Neural progenitor cell (in vitro differentiated cells): ENCODE measurements at regions not wholly inside any gene's neighbourhood (a gene's known extent, or its start where the extent isn't known, plus 50 kb on each side); places are given as distances from the start of the nearest gene placed in this dataset.

Experiments used
- DNase-seq: peaks from one replicate; pipeline ENCODE4 v3.0.0-alpha.2; 2016; ENCODE audit warnings: low spot score
- H2AFZ ChIP-seq: fragments of 200-600 bp; sonication (generic); replicated peaks from 2 replicates; pipeline ENCODE4 v1.6.1; 2016; ENCODE audit warnings: antibody characterized with exemption
- H3F3A ChIP-seq: fragments of 200-600 bp; sonication (generic); 2 replicates; pipeline ENCODE4 v1.6.1; 2016; ENCODE audit warnings: antibody characterized with exemption, low read depth
- H3K27ac ChIP-seq: fragments of 200-600 bp; sonication (generic); 2 replicates; pipeline ENCODE4 v1.5.1; 2016; ENCODE audit warnings: mild to moderate bottlenecking
- H3K27me3 ChIP-seq: fragments of 200-600 bp; sonication (generic); 2 replicates; pipeline ENCODE4 v1.6.1; 2016; ENCODE audit warnings: mild to moderate bottlenecking, moderate library complexity
- H3K36me3 ChIP-seq: fragments of 200-600 bp; sonication (generic); 2 replicates; pipeline ENCODE4 v1.5.1; 2016
- H3K4me1 ChIP-seq: fragments of 200-600 bp; sonication (generic); 2 replicates; pipeline ENCODE4 v1.6.1; 2016; ENCODE audit warnings: mixed run types
- H3K4me2 ChIP-seq: fragments of 200-600 bp; sonication (generic); 2 replicates; pipeline ENCODE4 v1.6.1; 2016
- H3K4me3 ChIP-seq: fragments of 200-600 bp; sonication (generic); 2 replicates; pipeline ENCODE4 v1.5.1; 2016
- H3K79me2 ChIP-seq: fragments of 200-600 bp; sonication (generic); 2 replicates; pipeline ENCODE4 v1.6.1; 2016; ENCODE audit warnings: low read depth
- H3K9ac ChIP-seq: fragments of 200-600 bp; sonication (generic); 2 replicates; pipeline ENCODE4 v1.6.1; 2016
- H3K9me3 ChIP-seq: fragments of 200-600 bp; sonication (generic); 2 replicates; pipeline ENCODE4 v1.5.1; 2016; ENCODE audit warnings: low read depth
- H4K20me1 ChIP-seq: fragments of 200-600 bp; sonication (generic); 2 replicates; pipeline ENCODE4 v1.6.1; 2016; ENCODE audit warnings: low read depth
- H3K27ac Mint-ChIP-seq: 3 replicates; pipeline ENCODE4 v1.8.0; 2021; ENCODE audit warnings: mixed read lengths
- H3K27me3 Mint-ChIP-seq: 2 replicates; pipeline ENCODE4 v1.8.0; 2022; ENCODE audit warnings: low read depth, mild to moderate bottlenecking, inconsistent platforms, moderate library complexity, mixed read lengths; ENCODE audit not compliant: insufficient read depth
- H3K36me3 Mint-ChIP-seq: 3 replicates; pipeline ENCODE4 v1.8.0; 2021; ENCODE audit warnings: mixed read lengths
- H3K4me1 Mint-ChIP-seq: 3 replicates; pipeline ENCODE4 v1.8.0; 2021; ENCODE audit warnings: mixed read lengths
- H3K4me3 Mint-ChIP-seq: 3 replicates; pipeline ENCODE4 v1.8.0; 2021; ENCODE audit warnings: mild to moderate bottlenecking, moderate library complexity, mixed read lengths
- H3K9me3 Mint-ChIP-seq: 3 replicates; pipeline ENCODE4 v1.8.0; 2020; ENCODE audit warnings: mixed read lengths
- EZH2 ChIP-seq: fragments of 200-600 bp; sonication (generic); IDR thresholded peaks from 2 replicates; pipeline ENCODE4 v1.6.1; 2017; ENCODE audit warnings: antibody characterized with exemption, mild to moderate bottlenecking, moderate library complexity
- EZH2phosphoT487 ChIP-seq: fragments of 200-600 bp; sonication (generic); IDR thresholded peaks from 2 replicates; pipeline ENCODE4 v1.6.1; 2017; ENCODE audit warnings: antibody characterized with exemption
- TF ChIP-seq, protein P1 (sequence below): fragments of 200-600 bp; sonication (generic); IDR thresholded peaks from 2 replicates; pipeline ENCODE4 v1.5.1; 2017; ENCODE audit warnings: antibody characterized with exemption, mild to moderate bottlenecking

DNA sequence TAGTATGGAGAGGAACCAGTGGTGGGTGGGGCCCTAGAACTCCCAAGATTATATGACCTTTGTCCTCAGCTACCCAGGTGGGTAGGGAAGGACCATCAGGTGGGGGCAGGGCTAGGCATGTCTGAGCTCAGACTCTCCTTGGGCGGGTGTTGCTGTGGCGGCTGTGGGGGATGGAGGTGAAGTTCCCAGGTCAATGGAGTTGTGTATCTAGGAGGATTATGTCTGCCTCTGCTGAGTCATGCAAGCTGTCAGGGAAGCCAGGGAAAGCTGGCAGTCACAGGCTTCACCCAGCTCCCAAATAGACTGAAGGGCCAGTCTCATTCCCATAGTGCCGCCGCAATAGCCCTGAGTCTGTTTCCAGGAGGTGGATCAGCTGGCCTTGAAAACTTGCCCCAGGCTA lies 139.7 kb upstream of the CFAP20DC start:
- Histone ChIP-seq H3K36me3 (no peaks in the 10 kb centered on the region), H3F3A (no peaks in the 10 kb centered on the region), H3K4me3 (no peak overlapping the region), H3K4me1 (no peaks in the 10 kb centered on the region), H3K4me2 (no peak overlapping the region), H3K9me3 (no peaks in the 10 kb centered on the region), H3K9ac (no peak overlapping the region), H4K20me1 (no peaks in the 10 kb centered on the region), H3K27me3 (no peaks in the 10 kb centered on the region), H2AFZ (no peak overlapping the region), H3K27ac (no peak overlapping the region), H3K79me2 (no peaks in the 10 kb centered on the region)
- peaks cover 22% of the 10 kb centered on the region for H3K4me1 Mint-ChIP-seq
- no peak overlapping the region for H3K27ac Mint-ChIP-seq
- no peaks in the 10 kb centered on the region for H3K9me3 Mint-ChIP-seq
- DNase-seq, result no peak
- TF ChIP-seq EZH2phosphoT487 (no peak), EZH2 (no peak)
- TF ChIP-seq, protein P1, sequence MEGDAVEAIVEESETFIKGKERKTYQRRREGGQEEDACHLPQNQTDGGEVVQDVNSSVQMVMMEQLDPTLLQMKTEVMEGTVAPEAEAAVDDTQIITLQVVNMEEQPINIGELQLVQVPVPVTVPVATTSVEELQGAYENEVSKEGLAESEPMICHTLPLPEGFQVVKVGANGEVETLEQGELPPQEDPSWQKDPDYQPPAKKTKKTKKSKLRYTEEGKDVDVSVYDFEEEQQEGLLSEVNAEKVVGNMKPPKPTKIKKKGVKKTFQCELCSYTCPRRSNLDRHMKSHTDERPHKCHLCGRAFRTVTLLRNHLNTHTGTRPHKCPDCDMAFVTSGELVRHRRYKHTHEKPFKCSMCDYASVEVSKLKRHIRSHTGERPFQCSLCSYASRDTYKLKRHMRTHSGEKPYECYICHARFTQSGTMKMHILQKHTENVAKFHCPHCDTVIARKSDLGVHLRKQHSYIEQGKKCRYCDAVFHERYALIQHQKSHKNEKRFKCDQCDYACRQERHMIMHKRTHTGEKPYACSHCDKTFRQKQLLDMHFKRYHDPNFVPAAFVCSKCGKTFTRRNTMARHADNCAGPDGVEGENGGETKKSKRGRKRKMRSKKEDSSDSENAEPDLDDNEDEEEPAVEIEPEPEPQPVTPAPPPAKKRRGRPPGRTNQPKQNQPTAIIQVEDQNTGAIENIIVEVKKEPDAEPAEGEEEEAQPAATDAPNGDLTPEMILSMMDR, result no peak
- peaks cover 3% of the 10 kb centered on the region for H3K27me3 Mint-ChIP-seq
- H3K36me3 Mint-ChIP-seq, result no peaks in the 10 kb centered on the region
- H3K4me3 Mint-ChIP-seq, result no peak overlapping the region

DNA sequence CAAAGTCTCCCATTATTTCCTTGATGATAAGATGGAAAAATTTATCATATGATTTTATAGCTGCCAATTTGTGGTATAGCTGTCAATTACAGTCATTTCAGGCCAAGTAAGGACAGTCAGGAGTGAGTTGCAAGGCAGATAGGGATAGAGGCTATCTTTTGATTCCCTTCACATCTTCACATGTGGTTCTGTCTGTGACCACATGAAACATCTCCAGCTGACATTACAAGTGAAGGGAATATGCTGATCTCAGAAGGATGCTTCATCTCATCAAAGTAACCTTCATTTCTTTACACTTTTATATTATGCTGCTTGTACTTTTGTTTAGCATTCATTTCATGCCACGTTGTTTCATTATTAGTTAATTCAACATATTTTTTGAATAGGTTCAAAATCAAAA lies 136.9 kb upstream of the CFAP20DC start:
- H3K4me3 Mint-ChIP-seq, result no peak overlapping the region
- H3K9me3 Mint-ChIP-seq, result no peaks in the 10 kb centered on the region
- Histone ChIP-seq H3K9me3 (no peaks in the 10 kb centered on the region), H3F3A (no peaks in the 10 kb centered on the region), H4K20me1 (no peaks in the 10 kb centered on the region), H3K36me3 (no peaks in the 10 kb centered on the region), H3K4me2 (no peak overlapping the region), H3K27ac (no peak overlapping the region), H2AFZ (no peak overlapping the region), H3K27me3 (no peaks in the 10 kb centered on the region), H3K4me1 (no peaks in the 10 kb centered on the region), H3K79me2 (no peaks in the 10 kb centered on the region), H3K4me3 (no peak overlapping the region), H3K9ac (no peak overlapping the region)
- H3K36me3 Mint-ChIP-seq, result no peaks in the 10 kb centered on the region
- H3K4me1 Mint-ChIP-seq, result peaks cover 22% of the 10 kb centered on the region
- DNase-seq, result no peak
- H3K27me3 Mint-ChIP-seq, result peaks cover 3% of the 10 kb centered on the region
- H3K27ac Mint-ChIP-seq, result no peak overlapping the region
- TF ChIP-seq EZH2 (no peak), EZH2phosphoT487 (no peak)
- TF ChIP-seq, protein P1, result no peak

DNA sequence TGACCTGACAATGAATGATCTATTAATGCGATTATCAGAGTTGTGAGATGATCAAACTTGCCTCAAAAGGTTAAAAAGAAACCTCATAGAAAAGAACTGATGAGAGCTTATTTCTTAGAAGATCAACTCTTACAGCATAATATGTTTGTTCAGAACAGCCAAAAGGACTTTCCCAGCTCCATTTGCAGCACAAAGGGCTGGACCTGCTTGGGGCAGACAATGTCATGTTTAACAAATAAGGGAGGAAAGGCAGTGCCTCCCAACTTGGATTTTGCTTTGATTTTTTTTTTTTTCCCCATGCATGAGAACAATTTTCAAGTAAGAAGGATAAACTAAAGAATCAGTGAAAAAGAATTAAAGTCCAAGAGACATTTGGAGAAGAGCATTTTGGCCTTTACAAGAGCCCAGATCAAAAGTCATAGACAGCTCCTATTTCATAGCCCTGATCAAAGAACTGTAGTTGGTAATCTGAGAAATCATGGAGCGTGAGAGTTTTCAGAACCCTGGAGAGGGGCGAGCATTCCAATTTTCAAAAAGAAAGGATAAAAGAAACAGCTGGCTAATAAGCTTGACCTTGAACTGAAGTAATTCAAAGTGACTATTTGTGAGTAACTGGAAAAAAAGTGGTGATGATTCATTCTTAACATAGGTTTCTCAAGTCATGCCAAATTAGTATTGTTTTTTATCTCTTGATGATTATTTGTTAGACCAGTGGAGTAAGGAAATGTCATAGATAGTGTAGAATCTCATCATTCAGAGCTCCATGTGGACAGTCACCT lies 136.0 kb upstream of the CFAP20DC start:
- DNase-seq, result no peak
- H3K4me1 Mint-ChIP-seq, result peaks cover 22% of the 10 kb centered on the region

More for the DNA sequence above, 136.0 kb upstream of the CFAP20DC start:
- Histone ChIP-seq H3K36me3 (no peaks in the 10 kb centered on the region), H3K9ac (no peak overlapping the region), H3K27ac (no peak overlapping the region), H4K20me1 (no peaks in the 10 kb centered on the region), H3K79me2 (no peaks in the 10 kb centered on the region), H2AFZ (no peak overlapping the region), H3K27me3 (no peaks in the 10 kb centered on the region), H3K4me3 (no peak overlapping the region), H3F3A (no peaks in the 10 kb centered on the region), H3K4me1 (no peaks in the 10 kb centered on the region), H3K4me2 (no peak overlapping the region), H3K9me3 (no peaks in the 10 kb centered on the region)
- TF ChIP-seq, protein P1, result no peak
- TF ChIP-seq EZH2 (no peak), EZH2phosphoT487 (no peak)
- H3K27ac Mint-ChIP-seq, result no peak overlapping the region
- no peaks in the 10 kb centered on the region for H3K27me3 Mint-ChIP-seq
- H3K36me3 Mint-ChIP-seq, result no peaks in the 10 kb centered on the region
- no peaks in the 10 kb centered on the region for H3K9me3 Mint-ChIP-seq
- no peak overlapping the region for H3K4me3 Mint-ChIP-seq
